RWPE2 (cell line): ENCODE measurements at regions not wholly inside any gene's neighbourhood (a gene's known extent, or its start where the extent isn't known, plus 50 kb on each side); places are given as distances from the start of the nearest gene placed in this dataset.

Experiments
- ATAC-seq: fragments of 200-7000 bp; cut with Tn5 transposase; 3 replicates; pipeline ENCODE4 v1.9.1; 2021; ENCODE audit warnings: low read depth
- DNase-seq: peaks from one replicate; pipeline ENCODE4 v3.0.0-alpha.2; 2020; ENCODE audit warnings: low spot score
- H3K27ac ChIP-seq: fragments of 450-650 bp; 2 replicates; pipeline ENCODE4 v1.5.1; 2017; ENCODE audit warnings: mild to moderate bottlenecking; ENCODE audit not compliant: poor library complexity, severe bottlenecking
- H3K27me3 ChIP-seq: fragments of 250-450 bp; sonication (Bioruptor Pico); 2 replicates; pipeline ENCODE4 v1.5.1; 2021; ENCODE audit warnings: mild to moderate bottlenecking, moderate library complexity; ENCODE audit not compliant: insufficient read depth, poor library complexity, severe bottlenecking
- H3K36me3 ChIP-seq: fragments of 250-450 bp; sonication (Bioruptor Pico); 2 replicates; pipeline ENCODE4 v1.5.1; 2020; ENCODE audit warnings: low read depth, mild to moderate bottlenecking, moderate library complexity
- H3K4me1 ChIP-seq: fragments of 250-450 bp; sonication (Bioruptor Pico); 2 replicates; pipeline ENCODE4 v1.5.1; 2021; ENCODE audit warnings: mild to moderate bottlenecking, moderate library complexity; ENCODE audit not compliant: insufficient read depth, poor library complexity, severe bottlenecking
- H3K4me3 ChIP-seq: fragments of 250-450 bp; sonication (Bioruptor Pico); 2 replicates; pipeline ENCODE4 v1.5.1; 2021; ENCODE audit warnings: mild to moderate bottlenecking, moderate library complexity; ENCODE audit not compliant: severe bottlenecking
- H3K9me3 ChIP-seq: fragments of 250-450 bp; sonication (Bioruptor Pico); 2 replicates; pipeline ENCODE4 v1.5.1; 2021; ENCODE audit warnings: mild to moderate bottlenecking, moderate library complexity; ENCODE audit not compliant: severe bottlenecking
- CTCF ChIP-seq: fragments of 450-650 bp; IDR thresholded peaks from one replicate; pipeline ENCODE4 v1.5.1; 2017; ENCODE audit warnings: mild to moderate bottlenecking, moderate library complexity; ENCODE audit not compliant: poor library complexity, severe bottlenecking

GRCh38 chr2:8078705-8079104 is 603.2 kb upstream of the ID2 start:
- ATAC-seq, result no peak
- Histone ChIP-seq H3K27ac (no peak overlapping the region), H3K9me3 (peaks cover 2% of the 10 kb centered on the region), H3K27me3 (no peaks in the 10 kb centered on the region), H3K4me1 (no peaks in the 10 kb centered on the region), H3K4me3 (no peak overlapping the region), H3K36me3 (no peaks in the 10 kb centered on the region)
- DNase-seq, result no peak
- no peak for TF ChIP-seq CTCF

GRCh38 chr2:8080063-8080462 is 601.8 kb upstream of the ID2 start:
- H3K4me1 ChIP-seq, result no peaks in the 10 kb centered on the region
- no peak overlapping the region for H3K4me3 ChIP-seq
- no peak overlapping the region for H3K27ac ChIP-seq
- H3K9me3 ChIP-seq, result peaks cover 2% of the 10 kb centered on the region
- no peaks in the 10 kb centered on the region for H3K27me3 ChIP-seq
- ATAC-seq (no peak), DNase-seq (no peak)
- no peaks in the 10 kb centered on the region for H3K36me3 ChIP-seq
- TF ChIP-seq CTCF, result no peak

DNA sequence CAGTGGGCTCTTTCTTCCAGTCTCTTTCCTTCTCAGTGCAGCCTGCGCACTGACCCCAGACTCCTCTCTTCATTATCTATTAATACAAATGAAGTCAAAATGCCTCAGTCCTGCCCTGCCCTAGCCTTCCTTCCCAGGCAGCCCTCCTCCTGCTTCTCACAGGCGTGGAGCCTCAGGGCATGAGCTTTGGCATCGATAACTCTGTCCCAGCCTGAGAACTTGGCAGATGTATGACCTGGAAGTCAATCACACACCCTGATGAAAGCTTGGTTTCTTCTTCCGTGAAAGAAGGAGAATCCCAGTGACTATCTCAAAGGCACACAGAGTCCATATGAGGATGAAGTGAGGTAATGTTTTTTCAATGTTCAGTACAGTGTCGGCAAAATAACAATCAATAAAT is 600.7 kb upstream of the ID2 start:
- no peak for ATAC-seq
- H3K4me1 ChIP-seq, result no peaks in the 10 kb centered on the region
- H3K36me3 ChIP-seq, result no peaks in the 10 kb centered on the region
- no peak overlapping the region for H3K27ac ChIP-seq
- no peaks in the 10 kb centered on the region for H3K27me3 ChIP-seq
- no peak for DNase-seq
- no peak for TF ChIP-seq CTCF
- no peak overlapping the region for H3K4me3 ChIP-seq
- peaks cover 2% of the 10 kb centered on the region for H3K9me3 ChIP-seq

DNA sequence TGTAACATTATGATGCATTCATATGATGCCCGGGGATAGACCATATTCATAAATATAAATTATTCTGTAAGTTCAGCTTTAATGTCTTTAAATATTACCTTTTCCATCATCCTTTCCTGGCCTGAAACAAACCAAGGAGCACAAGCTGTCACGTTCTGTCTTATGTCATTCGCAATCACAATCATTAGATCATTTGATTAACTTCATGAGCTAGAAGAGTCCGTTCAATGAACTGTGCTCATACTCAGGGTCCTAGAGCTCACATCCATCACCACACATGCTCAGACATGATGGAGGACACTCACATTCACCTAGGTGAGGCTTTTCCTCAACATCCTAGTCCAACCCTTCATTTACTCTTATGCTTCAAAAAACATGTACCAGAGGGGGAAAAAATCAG is 599.0 kb upstream of the ID2 start:
- Histone ChIP-seq H3K36me3 (no peaks in the 10 kb centered on the region), H3K4me3 (no peak overlapping the region), H3K9me3 (peaks cover 2% of the 10 kb centered on the region), H3K27ac (no peak overlapping the region), H3K4me1 (peaks cover 14% of the 10 kb centered on the region), H3K27me3 (no peaks in the 10 kb centered on the region)
- no peak for DNase-seq
- TF ChIP-seq CTCF, result no peak
- ATAC-seq, result no peak

DNA sequence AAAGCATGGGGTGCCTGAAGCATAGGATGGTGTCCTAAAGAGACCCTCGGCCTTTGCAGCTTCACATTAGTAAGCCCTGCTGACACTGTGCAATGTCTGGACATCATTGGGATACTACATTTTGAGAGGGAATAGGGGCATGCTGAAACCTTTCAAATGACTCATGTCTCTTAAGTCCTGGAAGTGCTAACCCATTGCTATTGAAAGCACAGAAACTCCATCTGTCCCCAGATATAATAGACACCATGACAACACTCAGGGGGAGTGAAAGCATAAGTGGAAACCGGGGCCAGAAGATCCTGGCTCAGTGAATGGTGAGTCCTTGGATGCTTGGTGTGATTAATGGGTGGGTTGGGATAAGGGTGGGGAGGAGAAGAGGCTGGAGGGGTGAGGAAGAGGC is 595.5 kb upstream of the ID2 start:
- Histone ChIP-seq H3K4me3 (no peak overlapping the region), H3K27me3 (no peaks in the 10 kb centered on the region), H3K9me3 (no peaks in the 10 kb centered on the region), H3K36me3 (no peaks in the 10 kb centered on the region), H3K4me1 (peaks cover 19% of the 10 kb centered on the region), H3K27ac (peak overlapping the region; percentile 25)
- DNase-seq, result no peak
- ATAC-seq, result no peak
- TF ChIP-seq CTCF, result no peak
